ENCODE measurements at regions not wholly inside any gene's neighbourhood (a gene's known extent, or its start where the extent isn't known, plus 50 kb on each side); places are given as distances from the start of the nearest gene placed in this dataset.

DNA sequence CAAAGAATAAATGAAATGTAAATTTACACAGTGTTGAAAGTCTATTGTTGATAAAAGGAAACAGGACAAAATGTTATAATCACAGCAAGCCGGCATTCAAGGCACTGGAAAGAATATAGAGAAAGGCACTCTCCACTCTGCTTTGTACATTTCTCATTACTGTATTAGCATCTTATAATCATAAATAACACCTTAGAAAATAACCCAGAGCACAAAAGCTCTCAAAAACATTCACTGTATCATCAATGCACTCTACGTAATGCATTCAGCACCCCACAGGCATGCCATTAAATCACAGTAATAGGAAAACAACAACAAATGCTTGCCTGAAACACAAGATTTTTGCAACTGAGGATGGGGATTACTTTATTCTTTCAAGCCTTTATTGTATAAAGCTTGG is 75.3 kb upstream of the TRPC3 start:
- DNase-seq, result no peak

DNA sequence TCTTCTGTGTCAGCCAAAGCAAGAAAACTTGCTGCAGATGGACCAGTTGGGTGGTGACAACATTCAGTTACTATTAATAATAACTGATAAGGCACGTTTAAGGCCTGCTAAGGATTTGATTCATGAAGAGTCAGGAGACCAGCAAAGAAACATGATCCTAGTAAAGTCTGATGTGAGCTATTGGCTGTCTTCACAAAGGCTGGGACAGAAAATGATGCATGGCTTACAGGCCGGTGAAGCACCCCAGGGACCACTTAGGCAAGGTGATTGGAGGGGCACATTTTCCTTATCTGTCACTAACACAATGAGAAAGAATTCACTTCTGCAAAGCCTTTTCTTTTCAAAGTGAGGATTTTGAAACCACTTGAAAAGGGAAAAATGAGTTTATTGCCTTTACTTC is 65.4 kb upstream of the TRPC3 start:
- no peak for DNase-seq

GRCh38 chr4:122015203-122015602 is 63.3 kb upstream of the TRPC3 start:
- DNase-seq, result no peak

- no peak for DNase-seq
These were observed 60.9 kb upstream of the TRPC3 start for GRCh38 chr4:122012735-122013134.

- DNase-seq, result no peak
These were observed 58.8 kb upstream of the TRPC3 start for GRCh38 chr4:122010610-122011009.

DNA sequence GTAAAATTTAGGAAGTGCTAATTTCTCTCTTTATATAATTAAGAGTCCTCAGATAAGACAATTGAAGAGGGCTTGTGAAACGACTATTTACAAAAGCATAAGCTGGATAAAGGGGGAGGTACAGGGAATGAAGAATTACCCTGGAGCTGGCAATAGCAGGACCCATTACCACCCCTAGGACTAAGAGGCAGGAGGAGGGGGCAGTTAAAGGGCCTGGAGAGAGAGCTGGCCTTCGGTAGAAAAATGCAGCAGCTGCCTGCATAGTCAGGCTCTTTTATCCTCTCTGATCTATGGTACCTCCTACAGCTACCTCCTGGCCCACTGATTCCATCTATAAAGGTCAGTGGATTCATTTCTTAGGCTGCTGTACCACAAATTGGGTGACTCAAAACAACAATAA is 57.7 kb upstream of the TRPC3 start:
- no peak for DNase-seq

DNA sequence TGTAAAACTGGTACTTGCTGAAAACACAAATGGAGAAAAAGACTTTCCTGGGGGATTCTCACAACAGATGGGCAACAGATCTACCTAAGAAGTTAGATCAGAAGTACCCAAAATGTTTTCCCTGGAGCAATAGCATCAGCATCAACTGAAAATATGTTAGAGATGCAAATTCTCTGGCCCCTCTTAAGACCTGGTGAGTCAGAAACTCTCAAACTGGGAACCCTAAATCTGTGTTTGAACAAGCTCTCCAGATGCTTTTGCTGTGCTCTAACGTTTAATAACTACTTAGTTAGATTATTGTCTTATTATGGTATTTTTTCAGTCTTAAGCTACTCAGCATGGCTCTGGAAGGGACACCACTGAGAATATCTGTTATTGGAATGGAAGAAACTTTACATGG is 55.2 kb upstream of the TRPC3 start:
- no peak for DNase-seq

GRCh38 chr4:122005064-122005755 is 53.4 kb upstream of the TRPC3 start:
- DNase-seq, result no peak

- DNase-seq, result no peak
These were observed 51.5 kb upstream of the TRPC3 start for GRCh38 chr4:122003335-122003734.
